GM04504 (cell line): ENCODE measurements at regions not wholly inside any gene's neighbourhood (a gene's known extent, or its start where the extent isn't known, plus 50 kb on each side); places are given as distances from the start of the nearest gene placed in this dataset.
A peak's percentile ranks its signal among the peaks of the same experiment; 100 is the strongest.

Experiments
- DNase-seq: peaks from one replicate; pipeline ENCODE4 v3.0.0-alpha.2; 2012; ENCODE audit warnings: low read depth

GRCh38 chr18:47470941-47471340 is 219.5 kb upstream of the SKOR2 start:
- DNase-seq, result no peak

- no peak for DNase-seq
Measured at GRCh38 chr18:47469576-47469975, 218.1 kb upstream of the SKOR2 start.

- DNase-seq, result no peak
Measured at GRCh38 chr18:47461977-47462376, 210.5 kb upstream of the SKOR2 start.

- DNase-seq, result no peak
Measured at GRCh38 chr18:47461406-47461948, 210.0 kb upstream of the SKOR2 start.

GRCh38 chr18:47458483-47458882 is 207.0 kb upstream of the SKOR2 start:
- no peak for DNase-seq

- no peak for DNase-seq
Measured at GRCh38 chr18:47457614-47458013, 206.2 kb upstream of the SKOR2 start.

- DNase-seq, result no peak
Measured at GRCh38 chr18:47453038-47453437, 201.6 kb upstream of the SKOR2 start.

- no peak for DNase-seq
Measured at GRCh38 chr18:47448956-47449355, 197.5 kb upstream of the SKOR2 start.

GRCh38 chr18:47441914-47442313 is 190.5 kb upstream of the SKOR2 start:
- no peak for DNase-seq

- DNase-seq, result no peak
Measured at GRCh38 chr18:47438001-47438400, 186.5 kb upstream of the SKOR2 start.

GRCh38 chr18:47436871-47437270 is 185.4 kb upstream of the SKOR2 start:
- no peak for DNase-seq

- no peak for DNase-seq
Measured at GRCh38 chr18:47434214-47434746, 182.8 kb upstream of the SKOR2 start.

- DNase-seq, result no peak
Measured at GRCh38 chr18:47427923-47428637, 176.6 kb upstream of the SKOR2 start.

GRCh38 chr18:47427072-47427471 is 175.6 kb upstream of the SKOR2 start:
- no peak for DNase-seq

- no peak for DNase-seq
Measured at GRCh38 chr18:47425365-47425764, 173.9 kb upstream of the SKOR2 start.

GRCh38 chr18:47422524-47422923 is 171.1 kb upstream of the SKOR2 start:
- DNase-seq, result peak; percentile 7

- no peak for DNase-seq
Measured at GRCh38 chr18:47420130-47420529, 168.7 kb upstream of the SKOR2 start.

GRCh38 chr18:47418746-47419145 is 167.3 kb upstream of the SKOR2 start:
- peak; percentile 31 for DNase-seq

GRCh38 chr18:47417807-47418206 is 166.3 kb upstream of the SKOR2 start:
- no peak for DNase-seq

- no peak for DNase-seq
Measured at GRCh38 chr18:47415881-47416280, 164.4 kb upstream of the SKOR2 start.

- DNase-seq, result peak; percentile 10
Measured at GRCh38 chr18:47413327-47413726, 161.9 kb upstream of the SKOR2 start.

GRCh38 chr18:47412924-47413323 is 161.5 kb upstream of the SKOR2 start:
- no peak for DNase-seq

GRCh38 chr18:47411159-47411558 is 159.7 kb upstream of the SKOR2 start:
- no peak for DNase-seq

- DNase-seq, result no peak
Measured at GRCh38 chr18:47410139-47410538, 158.7 kb upstream of the SKOR2 start.
